Activated CD4-positive, alpha-beta T cell treated with anti-CD3 and anti-CD28 coated beads, Interleukin-2, amount 10 ng/mL, durations not matched to agents 24 days and 14 days (primary cell): ENCODE measurements at regions not wholly inside any gene's neighbourhood (a gene's known extent, or its start where the extent isn't known, plus 50 kb on each side); places are given as distances from the start of the nearest gene placed in this dataset.

ENCODE experiments used
- DNase-seq: peaks from one replicate; pipeline ENCODE4 v3.0.0; 2022
- H3K27ac Mint-ChIP-seq: one replicate; pipeline ENCODE4 v1.8.0; 2022; ENCODE audit warnings: mild to moderate bottlenecking, mixed read lengths
- H3K27me3 Mint-ChIP-seq: one replicate; pipeline ENCODE4 v1.8.0; 2022; ENCODE audit warnings: mixed read lengths
- H3K36me3 Mint-ChIP-seq: one replicate; pipeline ENCODE4 v1.8.0; 2022; ENCODE audit warnings: low read depth, mild to moderate bottlenecking, mixed read lengths
- H3K4me1 Mint-ChIP-seq: one replicate; pipeline ENCODE4 v1.8.0; 2021; ENCODE audit warnings: mixed read lengths
- H3K4me3 Mint-ChIP-seq: one replicate; pipeline ENCODE4 v1.8.0; 2022; ENCODE audit warnings: mild to moderate bottlenecking, moderate library complexity, mixed read lengths
- H3K9me3 Mint-ChIP-seq: one replicate; pipeline ENCODE4 v1.8.0; 2021; ENCODE audit warnings: mixed read lengths
- intact Hi-C: fragments of 100-400 bp; cut with micrococcal nuclease; formaldehyde crosslinking; loops from one replicate; pipeline ENCODE4 v1.15.1; 2023

- H3K27ac Mint-ChIP-seq = no peak overlapping the region
- peaks cover 9% of the 10 kb centered on the region for H3K27me3 Mint-ChIP-seq
- no peak overlapping the region for H3K4me3 Mint-ChIP-seq
- H3K9me3 Mint-ChIP-seq = peaks cover 16% of the 10 kb centered on the region
- intact Hi-C loops = no loop called here
- H3K36me3 Mint-ChIP-seq = no peaks in the 10 kb centered on the region
- H3K4me1 Mint-ChIP-seq = peaks cover 12% of the 10 kb centered on the region
- no peak for DNase-seq
Measured at GRCh38 chr5:56564541-56565282, 250.6 kb upstream of the MAP3K1 start.

- Mint-ChIP-seq H3K27me3 (peaks cover 7% of the 10 kb centered on the region), H3K4me3 (no peak overlapping the region), H3K9me3 (peaks cover 16% of the 10 kb centered on the region), H3K27ac (no peak overlapping the region), H3K4me1 (peaks cover 10% of the 10 kb centered on the region), H3K36me3 (no peaks in the 10 kb centered on the region)
- intact Hi-C loops = no loop called here
- no peak for DNase-seq
Measured at GRCh38 chr5:56561455-56561854, 253.9 kb upstream of the MAP3K1 start.

GRCh38 chr5:56558131-56558745 is 257.1 kb upstream of the MAP3K1 start:
- Mint-ChIP-seq H3K27me3 (peaks cover 5% of the 10 kb centered on the region), H3K4me1 (no peaks in the 10 kb centered on the region), H3K4me3 (no peak overlapping the region), H3K36me3 (no peaks in the 10 kb centered on the region), H3K9me3 (peaks cover 16% of the 10 kb centered on the region), H3K27ac (no peak overlapping the region)
- DNase-seq = no peak
- intact Hi-C loops = no loop called here

- no peak overlapping the region for H3K4me3 Mint-ChIP-seq
- no peaks in the 10 kb centered on the region for H3K4me1 Mint-ChIP-seq
- H3K9me3 Mint-ChIP-seq = peaks cover 16% of the 10 kb centered on the region
- intact Hi-C loops = no loop called here
- peaks cover 5% of the 10 kb centered on the region for H3K27me3 Mint-ChIP-seq
- no peak for DNase-seq
- H3K36me3 Mint-ChIP-seq = no peaks in the 10 kb centered on the region
- H3K27ac Mint-ChIP-seq = no peak overlapping the region
Measured at GRCh38 chr5:56557198-56557597, 258.2 kb upstream of the MAP3K1 start.

- DNase-seq = no peak
Measured at GRCh38 chr5:56552612-56553268, 262.6 kb upstream of the MAP3K1 start.

GRCh38 chr5:56550227-56550626 is 265.1 kb upstream of the MAP3K1 start:
- DNase-seq = no peak
- intact Hi-C loops = no loop called here
- no peaks in the 10 kb centered on the region for H3K27me3 Mint-ChIP-seq
- no peak overlapping the region for H3K27ac Mint-ChIP-seq
- peaks cover 4% of the 10 kb centered on the region for H3K9me3 Mint-ChIP-seq
- peaks cover 2% of the 10 kb centered on the region for H3K4me1 Mint-ChIP-seq
- H3K36me3 Mint-ChIP-seq = no peaks in the 10 kb centered on the region
- H3K4me3 Mint-ChIP-seq = no peak overlapping the region

More at GRCh38 chr5:56552612-56553268, 262.6 kb upstream of the MAP3K1 start:
- peaks cover 4% of the 10 kb centered on the region for H3K9me3 Mint-ChIP-seq
- peaks cover 2% of the 10 kb centered on the region for H3K4me1 Mint-ChIP-seq
- intact Hi-C loops = no loop called here
- H3K36me3 Mint-ChIP-seq = no peaks in the 10 kb centered on the region
- H3K4me3 Mint-ChIP-seq = no peak overlapping the region
- no peak overlapping the region for H3K27ac Mint-ChIP-seq
- peaks cover under 1% of the 10 kb centered on the region for H3K27me3 Mint-ChIP-seq

GRCh38 chr5:56549096-56549886 is 266.1 kb upstream of the MAP3K1 start:
- Mint-ChIP-seq H3K27me3 (no peaks in the 10 kb centered on the region), H3K27ac (no peak overlapping the region), H3K9me3 (peaks cover 4% of the 10 kb centered on the region), H3K36me3 (no peaks in the 10 kb centered on the region), H3K4me3 (no peak overlapping the region), H3K4me1 (peaks cover 2% of the 10 kb centered on the region)
- intact Hi-C loops = no loop called here
- no peak for DNase-seq

- H3K27ac Mint-ChIP-seq = no peak overlapping the region
- no peak for DNase-seq
- intact Hi-C loops = no loop called here
- H3K4me3 Mint-ChIP-seq = no peak overlapping the region
- peaks cover 4% of the 10 kb centered on the region for H3K9me3 Mint-ChIP-seq
- H3K27me3 Mint-ChIP-seq = no peaks in the 10 kb centered on the region
- no peaks in the 10 kb centered on the region for H3K36me3 Mint-ChIP-seq
- H3K4me1 Mint-ChIP-seq = peaks cover 8% of the 10 kb centered on the region
Measured at GRCh38 chr5:56545016-56545415, 270.3 kb upstream of the MAP3K1 start.

- Mint-ChIP-seq H3K36me3 (peaks cover 1% of the 10 kb centered on the region), H3K27ac (no peak overlapping the region), H3K9me3 (peaks cover 4% of the 10 kb centered on the region), H3K4me1 (peaks cover 6% of the 10 kb centered on the region), H3K4me3 (no peak overlapping the region), H3K27me3 (no peaks in the 10 kb centered on the region)
- intact Hi-C loops = no loop called here
- no peak for DNase-seq
Measured at GRCh38 chr5:56543441-56544388, 271.6 kb upstream of the MAP3K1 start.

GRCh38 chr5:56540266-56540665 is 275.1 kb upstream of the MAP3K1 start:
- no peak overlapping the region for H3K27ac Mint-ChIP-seq
- H3K27me3 Mint-ChIP-seq = no peaks in the 10 kb centered on the region
- H3K9me3 Mint-ChIP-seq = peaks cover 16% of the 10 kb centered on the region
- intact Hi-C loops = no loop called here
- DNase-seq = no peak
- H3K4me3 Mint-ChIP-seq = no peak overlapping the region
- peaks cover 6% of the 10 kb centered on the region for H3K4me1 Mint-ChIP-seq
- peaks cover 1% of the 10 kb centered on the region for H3K36me3 Mint-ChIP-seq

GRCh38 chr5:56538580-56538979 is 276.8 kb upstream of the MAP3K1 start:
- intact Hi-C loops = no loop called here
- Mint-ChIP-seq H3K36me3 (peaks cover 1% of the 10 kb centered on the region), H3K4me1 (peaks cover 18% of the 10 kb centered on the region), H3K9me3 (peaks cover 16% of the 10 kb centered on the region), H3K27me3 (no peaks in the 10 kb centered on the region), H3K4me3 (no peak overlapping the region), H3K27ac (no peak overlapping the region)
- DNase-seq = no peak

GRCh38 chr5:56535347-56535746 is 280.0 kb upstream of the MAP3K1 start:
- H3K36me3 Mint-ChIP-seq = peaks cover 1% of the 10 kb centered on the region
- no peak for DNase-seq

More at GRCh38 chr5:56535347-56535746, 280.0 kb upstream of the MAP3K1 start:
- Mint-ChIP-seq H3K27me3 (no peaks in the 10 kb centered on the region), H3K4me3 (no peak overlapping the region), H3K4me1 (peaks cover 14% of the 10 kb centered on the region), H3K27ac (no peak overlapping the region), H3K9me3 (peaks cover 27% of the 10 kb centered on the region)
- intact Hi-C loops = no loop called here
